HFFc6 (cell line): ENCODE measurements at regions not wholly inside any gene's neighbourhood (a gene's known extent, or its start where the extent isn't known, plus 50 kb on each side); places are given as distances from the start of the nearest gene placed in this dataset.

Experiments
- DNase-seq: peaks from one replicate; pipeline ENCODE4 v3.0.0-alpha.2; 2018
- H3K27ac Mint-ChIP-seq: 2 replicates; pipeline ENCODE4 v1.8.0; 2020; ENCODE audit warnings: mild to moderate bottlenecking, mixed read lengths
- H3K27me3 Mint-ChIP-seq: 2 replicates; pipeline ENCODE4 v1.8.0; 2021; ENCODE audit warnings: mild to moderate bottlenecking, moderate library complexity, mixed read lengths; ENCODE audit not compliant: insufficient read depth
- H3K36me3 Mint-ChIP-seq: 2 replicates; pipeline ENCODE4 v1.8.0; 2021; ENCODE audit warnings: low read depth, mixed read lengths
- H3K4me1 Mint-ChIP-seq: 2 replicates; pipeline ENCODE4 v1.8.0; 2020; ENCODE audit warnings: low read depth, mixed read lengths
- H3K4me3 Mint-ChIP-seq: 2 replicates; pipeline ENCODE4 v1.8.0; 2020; ENCODE audit warnings: mild to moderate bottlenecking, moderate library complexity, mixed read lengths
- H3K9me3 Mint-ChIP-seq: 2 replicates; pipeline ENCODE4 v1.8.0; 2020; ENCODE audit warnings: mild to moderate bottlenecking, mixed read lengths
- TF ChIP-seq, protein P1 (sequence below): fragments of 200-600 bp; sonication (generic); IDR thresholded peaks from 2 replicates; pipeline ENCODE4 v1.5.0; 2021; ENCODE audit warnings: antibody characterized with exemption, mild to moderate bottlenecking

DNA sequence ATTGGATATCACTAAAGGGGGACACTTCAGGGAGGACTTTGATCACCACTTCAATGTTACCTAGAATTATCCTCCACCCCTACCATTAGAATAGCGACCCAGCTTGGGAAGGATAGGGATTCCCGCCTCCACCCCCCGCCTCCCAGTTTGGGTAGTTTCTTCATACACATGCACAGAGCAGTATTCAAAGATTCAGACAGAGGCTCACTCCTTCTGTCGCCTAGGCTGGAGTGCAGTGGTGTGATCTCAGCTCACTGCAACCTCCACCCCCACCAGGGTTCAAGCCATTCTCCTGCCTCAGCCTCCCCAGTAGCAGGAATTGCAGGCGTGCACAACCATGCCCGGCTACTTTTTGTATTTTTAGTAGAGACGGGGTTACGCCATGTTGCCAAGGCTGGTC lies 1166.1 kb downstream of the TYW1 start:
- Mint-ChIP-seq H3K9me3 (peaks cover 72% of the 10 kb centered on the region), H3K36me3 (no peaks in the 10 kb centered on the region), H3K4me3 (no peak overlapping the region), H3K4me1 (no peaks in the 10 kb centered on the region), H3K27me3 (no peaks in the 10 kb centered on the region), H3K27ac (no peak overlapping the region)
- no peak for DNase-seq
- TF ChIP-seq, protein P1, sequence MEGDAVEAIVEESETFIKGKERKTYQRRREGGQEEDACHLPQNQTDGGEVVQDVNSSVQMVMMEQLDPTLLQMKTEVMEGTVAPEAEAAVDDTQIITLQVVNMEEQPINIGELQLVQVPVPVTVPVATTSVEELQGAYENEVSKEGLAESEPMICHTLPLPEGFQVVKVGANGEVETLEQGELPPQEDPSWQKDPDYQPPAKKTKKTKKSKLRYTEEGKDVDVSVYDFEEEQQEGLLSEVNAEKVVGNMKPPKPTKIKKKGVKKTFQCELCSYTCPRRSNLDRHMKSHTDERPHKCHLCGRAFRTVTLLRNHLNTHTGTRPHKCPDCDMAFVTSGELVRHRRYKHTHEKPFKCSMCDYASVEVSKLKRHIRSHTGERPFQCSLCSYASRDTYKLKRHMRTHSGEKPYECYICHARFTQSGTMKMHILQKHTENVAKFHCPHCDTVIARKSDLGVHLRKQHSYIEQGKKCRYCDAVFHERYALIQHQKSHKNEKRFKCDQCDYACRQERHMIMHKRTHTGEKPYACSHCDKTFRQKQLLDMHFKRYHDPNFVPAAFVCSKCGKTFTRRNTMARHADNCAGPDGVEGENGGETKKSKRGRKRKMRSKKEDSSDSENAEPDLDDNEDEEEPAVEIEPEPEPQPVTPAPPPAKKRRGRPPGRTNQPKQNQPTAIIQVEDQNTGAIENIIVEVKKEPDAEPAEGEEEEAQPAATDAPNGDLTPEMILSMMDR: no peak

- TF ChIP-seq, protein P1: no peak
- Mint-ChIP-seq H3K4me1 (no peaks in the 10 kb centered on the region), H3K9me3 (peaks cover 58% of the 10 kb centered on the region), H3K4me3 (no peak overlapping the region), H3K27me3 (no peaks in the 10 kb centered on the region), H3K27ac (no peak overlapping the region), H3K36me3 (no peaks in the 10 kb centered on the region; the same call in 1 of the 2 replicates)
- DNase-seq: no peak
Observed at GRCh38 chr7:68166525-68166924, 1169.9 kb downstream of the TYW1 start.

DNA sequence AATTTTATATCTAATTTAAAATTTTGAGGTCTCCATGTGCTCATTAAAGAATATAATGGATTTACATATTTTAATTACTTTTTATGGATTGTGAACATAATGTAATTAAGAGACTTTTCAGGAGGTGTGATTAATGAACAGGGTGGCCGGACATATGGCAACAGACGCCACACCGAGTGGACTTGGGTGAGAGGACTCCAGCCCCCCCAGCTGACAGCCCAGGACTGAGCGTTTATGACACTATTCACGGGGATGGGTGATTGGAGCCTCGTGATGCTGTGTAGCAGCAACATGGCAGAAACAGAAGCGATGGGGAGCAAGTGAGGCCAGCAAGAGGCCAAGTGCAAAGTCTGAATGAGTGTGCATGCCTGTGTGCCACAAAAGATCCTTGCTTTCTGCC lies 1176.9 kb downstream of the TYW1 start:
- TF ChIP-seq, protein P1: no peak

DNA sequence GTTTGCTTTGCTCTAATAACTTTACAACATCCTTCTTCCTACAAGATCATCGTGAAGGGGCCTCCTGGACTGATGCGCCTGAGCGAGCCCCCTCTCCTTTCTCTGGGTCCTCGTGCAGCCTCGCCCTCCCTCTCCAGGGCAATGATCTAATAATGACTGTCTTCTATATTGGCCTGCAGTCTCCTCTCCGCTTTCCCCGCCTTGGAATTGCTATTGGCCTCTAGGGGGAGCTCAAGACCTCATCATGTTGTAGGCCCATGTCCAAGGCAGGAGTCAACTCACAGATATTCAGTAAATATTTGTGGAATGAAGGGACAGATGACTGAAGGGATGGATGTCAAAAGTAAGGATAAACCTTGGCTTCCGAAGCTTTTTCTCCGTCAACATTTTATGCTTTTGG lies 1180.3 kb downstream of the TYW1 start:
- Mint-ChIP-seq H3K4me3 (no peak overlapping the region), H3K9me3 (peaks cover 48% of the 10 kb centered on the region), H3K27me3 (no peaks in the 10 kb centered on the region; the same call in 1 of the 2 replicates), H3K27ac (no peak overlapping the region), H3K4me1 (no peaks in the 10 kb centered on the region), H3K36me3 (no peaks in the 10 kb centered on the region)
- DNase-seq: no peak
- TF ChIP-seq, protein P1: peak; percentile 62

More for the DNA sequence above, 1176.9 kb downstream of the TYW1 start:
- Mint-ChIP-seq H3K9me3 (peaks cover 43% of the 10 kb centered on the region), H3K4me3 (no peak overlapping the region), H3K4me1 (no peaks in the 10 kb centered on the region), H3K27me3 (no peaks in the 10 kb centered on the region; the same call in 1 of the 2 replicates), H3K27ac (no peak overlapping the region), H3K36me3 (no peaks in the 10 kb centered on the region; the same call in 1 of the 2 replicates)
- DNase-seq: no peak

GRCh38 chr7:68180761-68181160 lies 1184.1 kb downstream of the TYW1 start:
- TF ChIP-seq, protein P1: no peak
- DNase-seq: no peak
- Mint-ChIP-seq H3K4me3 (no peak overlapping the region), H3K27ac (no peak overlapping the region), H3K27me3 (no peaks in the 10 kb centered on the region; the same call in 1 of the 2 replicates), H3K36me3 (no peaks in the 10 kb centered on the region; the same call in 1 of the 2 replicates), H3K4me1 (no peaks in the 10 kb centered on the region), H3K9me3 (peaks cover 51% of the 10 kb centered on the region)

GRCh38 chr7:68183176-68183575 lies 1186.5 kb downstream of the TYW1 start:
- TF ChIP-seq, protein P1: no peak

More at GRCh38 chr7:68183176-68183575, 1186.5 kb downstream of the TYW1 start:
- DNase-seq: no peak
- Mint-ChIP-seq H3K4me3 (no peak overlapping the region), H3K9me3 (peaks cover 56% of the 10 kb centered on the region), H3K27ac (no peak overlapping the region), H3K4me1 (no peaks in the 10 kb centered on the region), H3K27me3 (no peaks in the 10 kb centered on the region), H3K36me3 (no peaks in the 10 kb centered on the region; the same call in 1 of the 2 replicates)
